Stomach (tissue), 8 donors: ENCODE measurements at regions not wholly inside any gene's neighbourhood (a gene's known extent, or its start where the extent isn't known, plus 50 kb on each side); places are given as distances from the start of the nearest gene placed in this dataset.

Experiments
- DNase-seq, 2 donors: peaks; one replicate each; pipeline versions ENCODE4 v3.0.0 to v3.0.0-alpha.2; 2013 to 2019
- H3K27ac ChIP-seq, 5 donors: fragments of 200-600 bp in 4 of 5; sonication (generic) in 4 of 5; one replicate each; pipeline ENCODE4 v1.5.1; 2013 to 2019; ENCODE audit warnings: mild to moderate bottlenecking in 1 of 5, moderate library complexity in 1 of 5
- H3K27me3 ChIP-seq, 3 donors: fragments of 200-600 bp; sonication (generic); one replicate each; pipeline ENCODE4 v1.5.1; 2017 to 2019; ENCODE audit warnings: mixed run types in 1 of 3
- H3K36me3 ChIP-seq, 4 donors: fragments of 200-600 bp; sonication (generic); 1 replicate in 3 of 4; 2 replicates in 1 of 4; pipeline ENCODE4 v1.5.1; 2016 to 2019
- H3K4me1 ChIP-seq, 4 donors: fragments of 200-600 bp; sonication (generic); one replicate each; pipeline ENCODE4 v1.5.1; 2016 to 2019
- H3K4me3 ChIP-seq, 4 donors: fragments of 200-600 bp; sonication (generic) in 3 of 4; one replicate each; pipeline ENCODE4 v1.5.1; 2016 to 2019; ENCODE audit warnings: mild to moderate bottlenecking in 1 of 4
- H3K9me3 ChIP-seq, 4 donors: fragments of 200-600 bp; sonication (generic); one replicate each; pipeline ENCODE4 v1.5.1; 2016 to 2019
- CTCF ChIP-seq, 7 experiments: fragments of 450-650 bp in 4 of 7; fragments of 200-600 bp in 3 of 7; sonication (generic) in 3 of 7; IDR thresholded peaks; one replicate each; pipeline ENCODE4 v1.5.1; 2016 to 2019; ENCODE audit warnings: antibody characterized with exemption in 7 of 7, control low read depth in 2 of 7, mild to moderate bottlenecking in 1 of 7
- EP300 ChIP-seq: sonication (generic); formaldehyde crosslinking; IDR thresholded peaks from one replicate; pipeline ENCODE4 v1.6.1; 2017; ENCODE audit warnings: antibody characterized with exemption
- POLR2A ChIP-seq, 4 donors: fragments of 450-650 bp; IDR thresholded peaks; one replicate each; pipeline ENCODE4 v1.6.1; 2016; ENCODE audit warnings: antibody characterized with exemption in 4 of 4, control low read depth in 2 of 4, mild to moderate bottlenecking in 1 of 4, moderate library complexity in 1 of 4
- POLR2AphosphoS5 ChIP-seq, 3 donors: sonication (generic); formaldehyde crosslinking; IDR thresholded peaks; one replicate each; pipeline ENCODE4 v1.6.1; 2016; ENCODE audit warnings: antibody characterized with exemption in 3 of 3
- WGBS, 5 donors: extraction: QIAGEN DNeasy Blood & Tissue Kit in 3 of 5; methylation state at CpG; one replicate each; pipeline versions ENCODE4 v1.1.5 to v1.1.7; 2013 to 2018; 5-methylcytosine and 5-hydroxymethylcytosine counted together
- intact Hi-C: fragments of 100-400 bp; cut with DNase I; formaldehyde crosslinking; loops from one replicate; pipeline ENCODE4 v1.15.1; 2023; ENCODE audit warnings: low total_unique reads
- donor health status: healthy with polysubstance abuse.
- donor health status: Bipolar disorder and iron deficiency.
- donor health status: healthy.

GRCh38 chrX:13940671-13941070 is 89.0 kb downstream of the GEMIN8 start:
- Histone ChIP-seq H3K27me3 (peaks cover 0 to 29% (median 15%) of the 10 kb centered on the region in 3 donors), H3K36me3 (no peaks in the 10 kb centered on the region), H3K27ac (no peak overlapping the region), H3K9me3 (peaks cover 0 to 6% (median 0%) of the 10 kb centered on the region in 4 donors), H3K4me1 (peaks cover 0 to 24% (median 8%) of the 10 kb centered on the region in 4 donors), H3K4me3 (no peak overlapping the region)
- WGBS, 5 donors = 61 to 82% (median 76%) methylated on average over 2 of the region's 2 CpGs
- intact Hi-C loops = no loop called here
- no peak for TF ChIP-seq EP300
- TF ChIP-seq CTCF (IDR thresholded peaks at IDR 0.05) = no peak
- no peak for TF ChIP-seq POLR2AphosphoS5 (IDR thresholded peaks at IDR 0.05)
- no peak for DNase-seq

- Histone ChIP-seq H3K27me3 (peaks cover 0 to 29% (median 15%) of the 10 kb centered on the region in 3 donors), H3K9me3 (peaks cover 0 to 6% (median 0%) of the 10 kb centered on the region in 4 donors), H3K36me3 (no peaks in the 10 kb centered on the region), H3K4me1 (peaks cover 0 to 24% (median 8%) of the 10 kb centered on the region in 4 donors), H3K27ac (no peak overlapping the region), H3K4me3 (no peak overlapping the region)
- intact Hi-C loops = no loop called here
- TF ChIP-seq POLR2A (IDR thresholded peaks at IDR 0.05) = no peak
- no peak for TF ChIP-seq POLR2AphosphoS5 (IDR thresholded peaks at IDR 0.05)
- TF ChIP-seq CTCF (IDR thresholded peaks at IDR 0.05) = no peak
- TF ChIP-seq EP300 = no peak
- peak in 1 of 2 donors; percentile 30 for DNase-seq
- 33 to 47% (median 41%) methylated on average over 6 of the region's 6 CpGs for WGBS, 5 donors
Measured at GRCh38 chrX:13939741-13940597, 89.7 kb downstream of the GEMIN8 start.

GRCh38 chrX:13938829-13939530 is 90.7 kb downstream of the GEMIN8 start:
- H3K4me3 ChIP-seq = peak overlapping the region; percentile 47 to 64 (median 54)
- H3K27ac ChIP-seq = peak overlapping the region in 2 of 5 donors; percentile 20 to 66
- WGBS, 5 donors = 16 to 40% (median 25%) methylated on average over 14 to 29 of the region's 29 CpGs
- DNase-seq = peak in 1 of 2 donors; percentile 31
- TF ChIP-seq POLR2A (IDR thresholded peaks at IDR 0.05) = no peak
- TF ChIP-seq CTCF (IDR thresholded peaks at IDR 0.05) = no peak
- no peak for TF ChIP-seq POLR2AphosphoS5 (IDR thresholded peaks at IDR 0.05)
- TF ChIP-seq EP300 = no peak
- H3K36me3 ChIP-seq = no peaks in the 10 kb centered on the region
- intact Hi-C loops = no loop called here
- H3K9me3 ChIP-seq = peaks cover 0 to 6% (median 0%) of the 10 kb centered on the region in 4 donors
- H3K27me3 ChIP-seq = peaks cover 0 to 29% (median 15%) of the 10 kb centered on the region in 3 donors
- H3K4me1 ChIP-seq = peaks cover 0 to 24% (median 8%) of the 10 kb centered on the region in 4 donors

GRCh38 chrX:13938051-13938828 is 91.5 kb downstream of the GEMIN8 start:
- intact Hi-C loops = no loop called here
- TF ChIP-seq POLR2A (IDR thresholded peaks at IDR 0.05) (no peak), POLR2AphosphoS5 (IDR thresholded peaks at IDR 0.05) (no peak), CTCF (IDR thresholded peaks at IDR 0.05) (no peak), EP300 (no peak)
- no peaks in the 10 kb centered on the region for H3K36me3 ChIP-seq
- peak overlapping the region in 2 of 5 donors; percentile 20 to 66 for H3K27ac ChIP-seq
- H3K27me3 ChIP-seq = peaks cover 0 to 29% (median 15%) of the 10 kb centered on the region in 3 donors
- WGBS, 5 donors = 0 to 5% (median 2%) methylated on average over 3 to 84 of the region's 91 CpGs
- peaks cover 0 to 24% (median 8%) of the 10 kb centered on the region in 4 donors for H3K4me1 ChIP-seq
- peak; percentile 40 to 79 for DNase-seq
- H3K4me3 ChIP-seq = peak overlapping the region; percentile 47 to 64 (median 54)
- peaks cover 0 to 6% (median 0%) of the 10 kb centered on the region in 4 donors for H3K9me3 ChIP-seq
